Prostate gland (tissue), 2 donors: ENCODE measurements at regions not wholly inside any gene's neighbourhood (a gene's known extent, or its start where the extent isn't known, plus 50 kb on each side); places are given as distances from the start of the nearest gene placed in this dataset.
"Not testable (repeated sequence)": the region's sequence is repeated elsewhere in the genome, so short reads cannot be mapped to it uniquely, and the experiment has no call there.

ENCODE experiments used
- DNase-seq: peaks from one replicate; pipeline ENCODE4 v3.0.0-alpha.2; 2019; ENCODE audit warnings: low spot score
- H3K27ac ChIP-seq, 2 donors: fragments of 200-600 bp; sonication (generic); 2 replicates each; pipeline ENCODE4 v1.5.1; 2017 to 2019
- H3K27me3 ChIP-seq: fragments of 200-600 bp; sonication (generic); replicated peaks from 2 replicates; pipeline ENCODE4 v1.5.1; 2019; ENCODE audit not compliant: insufficient read depth
- H3K36me3 ChIP-seq, 2 donors: fragments of 200-600 bp; sonication (generic); 1 replicate in 1 of 2; 2 replicates in 1 of 2; pipeline versions ENCODE4 v1.5.1 to v1.8.1; 2017 to 2019
- H3K4me1 ChIP-seq: fragments of 200-600 bp; sonication (generic); replicated peaks from 2 replicates; pipeline ENCODE4 v1.5.1; 2019
- H3K4me3 ChIP-seq, 2 donors: fragments of 200-600 bp; sonication (generic); 2 replicates each; pipeline ENCODE4 v1.5.1; 2017 to 2019
- H3K9me3 ChIP-seq: fragments of 200-600 bp; sonication (generic); 2 replicates; pipeline ENCODE4 v1.5.1; 2017
- POLR2A ChIP-seq: fragments of 450-650 bp; IDR thresholded peaks from one replicate; pipeline ENCODE4 v1.6.1; 2016; ENCODE audit warnings: antibody characterized with exemption, mild to moderate bottlenecking
- POLR2AphosphoS5 ChIP-seq: sonication (generic); formaldehyde crosslinking; IDR thresholded peaks from one replicate; pipeline ENCODE4 v1.6.1; 2017; ENCODE audit warnings: antibody characterized with exemption
- WGBS: methylation state at CpG from one replicate; pipeline ENCODE4 v1.1.5; 2018; 5-methylcytosine and 5-hydroxymethylcytosine counted together
- intact Hi-C: fragments of 100-400 bp; cut with DNase I; formaldehyde crosslinking; loops from one replicate; pipeline ENCODE4 v1.14.2; 2022
- TF ChIP-seq, protein P1 (sequence below), 4 experiments: fragments of 200-600 bp in 2 of 4; fragments of 450-650 bp in 2 of 4; sonication (generic) in 2 of 4; IDR thresholded peaks; 1 replicate in 3 of 4; 2 replicates in 1 of 4; pipeline ENCODE4 v1.5.1; 2016 to 2019; ENCODE audit warnings: antibody characterized with exemption in 4 of 4, mild to moderate bottlenecking in 2 of 4, moderate library complexity in 2 of 4

DNA sequence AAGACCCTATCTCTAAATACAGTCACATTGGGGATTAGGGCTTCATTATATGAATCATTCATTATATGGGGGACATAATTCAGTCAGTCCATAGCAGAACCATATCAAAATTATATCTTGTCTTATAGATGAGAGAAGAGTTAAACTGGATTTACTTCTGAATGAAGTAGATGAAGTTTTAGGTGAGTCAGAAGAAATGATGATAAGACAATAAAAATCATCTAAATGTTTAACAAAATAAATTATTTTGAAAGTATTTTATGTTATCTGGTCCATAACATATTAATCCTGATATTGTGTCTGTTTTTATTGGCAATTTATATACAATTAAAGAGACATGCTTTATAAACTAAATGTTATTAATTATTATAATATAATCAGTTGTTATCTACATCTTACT, 76.9 kb upstream of the EFCAB3 start:
- intact Hi-C loops: no loop called here
- Histone ChIP-seq H3K27me3 (no peaks in the 10 kb centered on the region), H3K4me3 (no peak overlapping the region)

DNA sequence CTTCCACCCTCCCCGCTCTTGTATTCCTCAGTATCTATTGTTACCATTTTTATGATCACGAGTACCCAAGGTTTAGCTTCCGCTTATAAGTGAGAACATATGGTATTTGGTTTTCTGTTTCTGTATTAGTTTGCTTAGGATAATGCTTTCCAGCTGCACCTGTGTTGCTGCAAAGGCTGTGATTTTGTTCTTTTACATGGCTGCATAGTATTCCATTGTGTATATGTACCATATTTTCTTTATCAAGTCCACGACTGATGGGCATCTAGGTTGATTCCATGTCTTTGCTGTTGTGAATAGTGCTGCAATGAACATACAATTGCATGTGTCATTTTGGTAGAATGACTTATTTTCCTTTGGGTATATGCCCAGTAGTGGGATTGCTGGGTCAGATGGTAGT, 79.7 kb upstream of the EFCAB3 start:
- DNase-seq: no peak
- no peaks in the 10 kb centered on the region for H3K9me3 ChIP-seq
- no peaks in the 10 kb centered on the region for H3K36me3 ChIP-seq
- TF ChIP-seq, protein P1, sequence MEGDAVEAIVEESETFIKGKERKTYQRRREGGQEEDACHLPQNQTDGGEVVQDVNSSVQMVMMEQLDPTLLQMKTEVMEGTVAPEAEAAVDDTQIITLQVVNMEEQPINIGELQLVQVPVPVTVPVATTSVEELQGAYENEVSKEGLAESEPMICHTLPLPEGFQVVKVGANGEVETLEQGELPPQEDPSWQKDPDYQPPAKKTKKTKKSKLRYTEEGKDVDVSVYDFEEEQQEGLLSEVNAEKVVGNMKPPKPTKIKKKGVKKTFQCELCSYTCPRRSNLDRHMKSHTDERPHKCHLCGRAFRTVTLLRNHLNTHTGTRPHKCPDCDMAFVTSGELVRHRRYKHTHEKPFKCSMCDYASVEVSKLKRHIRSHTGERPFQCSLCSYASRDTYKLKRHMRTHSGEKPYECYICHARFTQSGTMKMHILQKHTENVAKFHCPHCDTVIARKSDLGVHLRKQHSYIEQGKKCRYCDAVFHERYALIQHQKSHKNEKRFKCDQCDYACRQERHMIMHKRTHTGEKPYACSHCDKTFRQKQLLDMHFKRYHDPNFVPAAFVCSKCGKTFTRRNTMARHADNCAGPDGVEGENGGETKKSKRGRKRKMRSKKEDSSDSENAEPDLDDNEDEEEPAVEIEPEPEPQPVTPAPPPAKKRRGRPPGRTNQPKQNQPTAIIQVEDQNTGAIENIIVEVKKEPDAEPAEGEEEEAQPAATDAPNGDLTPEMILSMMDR (IDR thresholded peaks at IDR 0.05): no peak
- no peak for TF ChIP-seq POLR2A
- TF ChIP-seq POLR2AphosphoS5: no peak
- H3K4me3 ChIP-seq: no peak overlapping the region
- H3K27me3 ChIP-seq: no peaks in the 10 kb centered on the region
- 93% methylated on average over 4 of the region's 4 CpGs for WGBS
- intact Hi-C loops: no loop called here
- H3K27ac ChIP-seq: no peak overlapping the region
- no peaks in the 10 kb centered on the region for H3K4me1 ChIP-seq

More for the DNA sequence above, 76.9 kb upstream of the EFCAB3 start:
- Histone ChIP-seq H3K36me3 (no peaks in the 10 kb centered on the region), H3K27ac (no peak overlapping the region), H3K4me1 (no peaks in the 10 kb centered on the region), H3K9me3 (no peaks in the 10 kb centered on the region)
- TF ChIP-seq POLR2A: no peak
- no peak for TF ChIP-seq POLR2AphosphoS5
- TF ChIP-seq, protein P1 (IDR thresholded peaks at IDR 0.05): no peak
- DNase-seq: no peak

DNA sequence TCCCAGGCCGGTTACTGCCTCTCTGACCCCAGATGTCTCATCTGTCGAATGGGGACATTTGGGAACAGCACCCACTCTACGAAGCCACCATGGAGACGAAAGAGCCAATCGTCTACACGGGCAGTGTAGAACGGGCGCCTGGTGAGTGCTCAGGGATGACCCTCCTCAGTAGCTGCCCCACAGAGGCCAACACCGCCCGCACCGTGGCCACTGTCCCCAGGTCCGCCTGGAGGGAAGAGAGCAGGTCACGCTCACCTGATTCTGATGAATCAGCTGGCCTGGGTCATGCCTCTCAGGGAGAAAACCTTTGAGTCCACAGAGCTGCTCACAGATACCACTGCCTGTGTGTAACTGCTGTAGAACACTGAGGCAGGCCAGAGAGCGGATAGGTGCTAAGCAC, 105.1 kb upstream of the EFCAB3 start:
- 89% methylated on average over 5 of the region's 14 CpGs for WGBS
- H3K36me3 ChIP-seq, H3K4me1 ChIP-seq, H3K9me3 ChIP-seq, H3K27me3 ChIP-seq, DNase-seq, H3K4me3 ChIP-seq, intact Hi-C loops, H3K27ac ChIP-seq: not testable (repeated sequence)

DNA sequence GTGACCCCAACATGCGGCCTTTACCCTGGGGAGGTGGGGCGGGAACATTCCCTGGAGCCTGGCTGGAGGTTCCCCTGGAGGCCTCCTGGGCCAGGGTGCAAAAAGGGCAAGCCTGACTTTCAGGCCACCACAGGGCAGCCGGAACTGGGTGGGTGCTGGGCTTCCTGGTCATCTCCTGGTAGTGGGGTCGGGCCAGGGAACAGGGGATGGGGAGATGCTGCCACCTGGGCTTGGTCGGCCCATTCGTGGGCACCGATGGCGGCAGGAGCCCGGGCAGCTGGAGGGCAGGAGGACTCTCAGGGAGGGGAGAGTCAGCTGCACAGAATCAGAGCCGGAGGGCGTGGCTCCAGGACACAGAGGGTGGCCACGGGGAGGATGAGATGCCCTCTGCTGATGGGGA, 112.0 kb upstream of the EFCAB3 start:
- H3K4me3 ChIP-seq, H3K36me3 ChIP-seq, intact Hi-C loops, DNase-seq, H3K27me3 ChIP-seq, H3K27ac ChIP-seq, H3K9me3 ChIP-seq, H3K4me1 ChIP-seq: not testable (repeated sequence)
- WGBS: no CpG with 5 or more reads among the region's 12 CpGs

DNA sequence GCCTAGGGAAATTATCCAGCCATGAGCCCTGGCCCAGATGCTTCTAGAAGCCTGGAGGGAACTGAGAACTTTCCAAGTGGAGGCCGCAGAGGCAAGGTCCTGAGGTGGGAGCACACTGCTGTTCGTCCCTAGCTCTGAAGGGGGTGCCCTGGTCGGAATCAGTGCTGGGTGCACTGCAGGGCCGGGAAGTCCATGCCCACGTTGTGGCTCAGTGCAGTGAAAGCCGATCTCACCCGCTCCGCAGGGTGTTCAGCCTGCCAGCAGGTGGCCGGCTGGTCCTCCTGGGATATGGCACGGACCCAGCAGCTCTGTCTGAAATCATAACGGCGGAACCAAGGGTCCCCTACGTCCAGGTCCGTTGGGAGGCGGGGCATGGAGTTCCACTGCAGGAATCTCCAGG, 115.4 kb upstream of the EFCAB3 start:
- WGBS: no CpG with 5 or more reads among the region's 15 CpGs
- H3K36me3 ChIP-seq, intact Hi-C loops, H3K4me1 ChIP-seq, H3K27ac ChIP-seq, H3K9me3 ChIP-seq, H3K27me3 ChIP-seq, DNase-seq, H3K4me3 ChIP-seq: not testable (repeated sequence)

DNA sequence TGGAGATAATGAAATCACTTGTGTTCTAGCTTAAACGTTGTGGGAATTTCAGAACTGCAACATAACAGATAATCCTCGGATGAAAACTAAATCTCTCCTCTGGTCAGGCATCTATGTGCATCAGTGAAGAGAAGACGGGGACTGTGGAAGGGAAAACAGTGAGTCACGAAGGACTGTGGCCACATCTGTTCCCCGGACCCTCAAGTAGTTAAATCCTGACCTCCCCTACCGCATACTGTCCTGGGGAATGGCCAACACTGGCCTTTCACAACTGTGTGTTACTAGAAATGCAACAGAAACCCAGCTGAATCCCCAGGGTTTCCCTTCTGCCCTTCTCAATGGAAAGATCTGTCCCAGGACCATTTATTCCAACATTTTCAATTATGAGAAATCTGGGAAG, 124.6 kb upstream of the EFCAB3 start:
- intact Hi-C loops: not testable (repeated sequence)
- 68% methylated on average over 6 of the region's 6 CpGs for WGBS

DNA sequence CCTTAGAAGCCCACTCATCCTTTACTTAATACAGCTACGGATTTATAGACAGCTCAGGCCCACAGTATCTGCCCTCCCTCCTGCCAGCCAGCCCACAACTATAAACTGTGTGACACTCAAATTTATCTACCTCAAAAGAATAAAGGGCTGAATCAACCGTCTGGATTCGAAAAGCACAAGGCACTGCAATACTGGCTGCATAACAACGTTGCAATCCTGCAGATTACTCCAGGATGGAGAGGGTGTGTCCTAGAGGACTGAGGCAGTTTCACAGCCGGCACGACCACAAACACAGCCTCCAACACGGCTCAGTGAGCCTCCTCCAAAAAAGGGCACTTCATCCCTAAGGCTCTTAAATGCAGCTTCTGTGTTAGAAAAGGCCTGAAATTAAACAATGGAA, 138.3 kb upstream of the EFCAB3 start:
- intact Hi-C loops, DNase-seq: not testable (repeated sequence)

More for the DNA sequence above, 124.6 kb upstream of the EFCAB3 start:
- H3K36me3 ChIP-seq, DNase-seq, H3K27ac ChIP-seq, H3K9me3 ChIP-seq, H3K4me1 ChIP-seq, H3K4me3 ChIP-seq, H3K27me3 ChIP-seq: not testable (repeated sequence)

DNA sequence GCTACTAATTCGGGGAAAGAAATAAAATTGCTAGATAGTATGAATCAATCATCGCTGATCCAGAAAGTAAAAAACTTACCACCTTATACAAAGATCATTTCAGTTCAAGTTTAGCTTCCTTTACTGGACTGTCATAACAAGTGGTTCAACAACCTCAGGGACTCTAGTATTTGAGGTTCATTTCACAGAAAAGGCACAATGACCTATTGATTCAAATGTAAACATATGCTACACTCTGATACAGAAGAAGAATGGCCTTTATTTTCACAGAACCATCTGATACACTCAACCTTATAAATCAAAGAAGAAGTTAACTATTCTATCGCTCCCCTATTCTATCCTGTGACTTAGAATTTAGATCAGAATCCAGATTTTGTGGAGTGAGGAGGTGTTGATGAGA, 140.8 kb upstream of the EFCAB3 start:
- H3K4me1 ChIP-seq, H3K27ac ChIP-seq, intact Hi-C loops, H3K27me3 ChIP-seq, H3K36me3 ChIP-seq, H3K4me3 ChIP-seq, DNase-seq, H3K9me3 ChIP-seq: not testable (repeated sequence)
- WGBS: 45% methylated on average over 3 of the region's 3 CpGs

More for the DNA sequence above, 138.3 kb upstream of the EFCAB3 start:
- 20% methylated on average over 7 of the region's 7 CpGs for WGBS
- not testable (repeated sequence) for H3K27ac ChIP-seq, H3K9me3 ChIP-seq, H3K4me3 ChIP-seq, H3K27me3 ChIP-seq, H3K4me1 ChIP-seq, H3K36me3 ChIP-seq

DNA sequence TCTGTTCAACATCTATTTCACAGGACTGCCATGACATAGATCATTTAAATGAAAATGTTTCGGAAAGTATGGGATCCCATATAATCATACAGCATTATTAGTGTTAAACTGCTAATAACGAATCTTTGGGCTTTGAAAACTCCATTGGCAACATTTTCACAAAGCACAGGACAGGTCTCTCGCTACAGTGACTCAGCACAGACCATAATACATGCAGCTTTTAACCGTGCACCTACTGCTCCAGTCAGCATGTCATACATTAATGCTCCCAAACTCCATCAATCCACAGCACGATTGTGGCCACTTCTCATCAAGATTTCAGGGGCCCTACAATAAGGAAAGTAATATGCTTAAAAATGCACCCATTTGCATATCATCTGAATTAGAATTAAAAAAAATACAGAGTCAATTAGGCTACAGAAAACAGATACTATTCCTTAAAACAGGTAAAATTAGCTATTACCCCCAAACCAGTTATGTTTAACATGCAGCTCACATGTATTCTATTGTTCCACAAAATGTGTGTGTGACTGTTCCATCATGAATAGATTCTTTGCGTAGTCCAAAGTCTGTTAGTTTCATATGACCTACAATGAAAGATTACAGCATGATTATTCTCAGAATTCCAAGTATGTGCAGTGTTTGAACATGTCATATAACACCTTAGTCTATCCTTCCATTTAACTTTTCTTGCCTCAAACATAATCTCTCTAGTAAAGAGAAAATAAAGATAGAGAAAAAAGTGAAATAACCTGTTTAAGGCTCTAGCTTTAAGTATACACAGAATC, 141.6 kb upstream of the EFCAB3 start:
- H3K4me3 ChIP-seq, DNase-seq, H3K27ac ChIP-seq, H3K27me3 ChIP-seq, intact Hi-C loops, H3K9me3 ChIP-seq, H3K4me1 ChIP-seq, H3K36me3 ChIP-seq: not testable (repeated sequence)
- 61% methylated on average over 6 of the region's 6 CpGs for WGBS

DNA sequence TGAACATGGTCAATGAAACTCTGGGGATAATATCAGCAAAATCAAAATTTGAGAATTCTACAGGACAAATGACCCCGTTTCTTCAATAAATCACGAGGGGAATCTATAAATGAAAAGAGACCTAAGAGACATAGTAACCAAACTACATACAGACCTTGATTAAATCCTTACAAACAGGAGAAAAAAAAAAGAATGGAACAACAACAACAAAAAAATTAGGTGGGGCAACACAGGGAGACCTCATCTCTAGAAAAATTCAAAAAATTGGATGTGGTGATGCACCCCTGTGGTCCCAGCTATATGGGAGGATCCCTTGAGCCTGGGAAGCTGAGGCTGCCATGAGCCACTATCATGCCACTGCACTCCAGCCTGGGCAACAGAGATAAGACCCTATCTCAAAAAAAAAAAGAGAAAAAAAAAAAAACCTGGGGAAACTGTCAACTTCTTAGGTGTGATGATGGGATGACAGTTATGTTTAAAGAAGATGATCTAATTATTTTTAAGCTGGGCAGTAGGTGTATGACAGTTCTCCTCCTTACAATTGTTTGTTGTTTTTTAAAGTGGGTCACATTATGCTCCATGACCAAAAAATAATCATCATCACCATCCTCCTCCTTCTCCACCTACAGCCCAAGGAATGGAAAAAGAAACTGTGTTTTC, 146.4 kb upstream of the EFCAB3 start:
- H3K9me3 ChIP-seq, H3K27ac ChIP-seq, intact Hi-C loops, H3K27me3 ChIP-seq, H3K36me3 ChIP-seq, DNase-seq, H3K4me1 ChIP-seq, H3K4me3 ChIP-seq: not testable (repeated sequence)
- WGBS: 94% methylated on average over 2 of the region's 2 CpGs
